Stimulated activated naive CD8-positive, alpha-beta T cell treated with anti-CD3 and anti-CD28 coated beads, Interleukin-15, amount 100 ng/mL, for 72 hours (primary cell): ENCODE measurements at regions not wholly inside any gene's neighbourhood (a gene's known extent, or its start where the extent isn't known, plus 50 kb on each side); places are given as distances from the start of the nearest gene placed in this dataset.

Experiments used
- ATAC-seq: fragments of 150-1000 bp; cut with Tn5 transposase; 2 replicates; pipeline ENCODE4 v1.10.0; 2021; ENCODE audit warnings: mild to moderate bottlenecking, moderate library complexity
- DNase-seq, 2 donors: peaks; one replicate each; pipeline ENCODE4 v3.0.0; 2021 to 2022
- H3K27ac Mint-ChIP-seq, 2 donors: one replicate each; pipeline ENCODE4 v1.8.0; 2022; ENCODE audit warnings: mild to moderate bottlenecking in 2 of 2, mixed read lengths in 2 of 2, moderate library complexity in 2 of 2
- H3K27me3 Mint-ChIP-seq: one replicate; pipeline ENCODE4 v1.8.0; 2022; ENCODE audit warnings: mixed read lengths
- H3K4me1 Mint-ChIP-seq: one replicate; pipeline ENCODE4 v1.8.0; 2022; ENCODE audit warnings: mild to moderate bottlenecking, mixed read lengths
- H3K4me3 Mint-ChIP-seq, 2 donors: one replicate each; pipeline ENCODE4 v1.8.0; 2022; ENCODE audit warnings: mild to moderate bottlenecking in 2 of 2, mixed read lengths in 2 of 2, moderate library complexity in 1 of 2
- H3K9me3 Mint-ChIP-seq, 2 donors: one replicate each; pipeline ENCODE4 v1.8.0; 2022; ENCODE audit warnings: mixed read lengths in 2 of 2

- peaks cover 3% of the 10 kb centered on the region for H3K27me3 Mint-ChIP-seq
- H3K27ac Mint-ChIP-seq = no peak overlapping the region
- ATAC-seq (no peak), DNase-seq (no peak)
- H3K9me3 Mint-ChIP-seq = peaks cover 12 to 20% of the 10 kb centered on the region in 2 donors
- no peak overlapping the region for H3K4me3 Mint-ChIP-seq
- peaks cover 6% of the 10 kb centered on the region for H3K4me1 Mint-ChIP-seq
Observed at GRCh38 chr2:138319616-138320015, 182.0 kb upstream of the SPOPL start.

DNA sequence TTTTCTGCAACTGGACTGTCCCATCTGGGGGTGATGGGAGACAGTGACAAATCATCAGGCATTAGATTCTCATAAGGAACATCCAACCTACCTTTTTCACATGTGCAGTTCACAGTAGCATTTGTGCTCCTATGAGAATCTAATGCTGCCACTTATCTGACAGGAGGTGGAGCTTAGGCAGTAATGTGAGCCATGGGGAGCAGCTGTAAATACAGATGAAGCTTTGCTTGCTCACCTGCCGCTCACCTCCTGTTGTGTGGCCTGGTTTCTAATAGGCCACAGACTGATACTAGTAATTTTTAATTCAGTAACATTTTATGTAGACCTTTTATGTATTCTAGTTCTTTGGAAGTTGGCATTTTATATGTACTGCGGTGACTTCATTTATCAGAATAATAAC, 180.1 kb upstream of the SPOPL start:
- Mint-ChIP-seq H3K4me3 (no peak overlapping the region), H3K9me3 (peaks cover 2% of the 10 kb centered on the region in 2 donors), H3K27me3 (peaks cover 9% of the 10 kb centered on the region), H3K4me1 (peaks cover 6% of the 10 kb centered on the region), H3K27ac (no peak overlapping the region)
- DNase-seq = no peak
- ATAC-seq = no peak

- Mint-ChIP-seq H3K4me1 (peaks cover 6% of the 10 kb centered on the region), H3K9me3 (no peaks in the 10 kb centered on the region), H3K4me3 (no peak overlapping the region), H3K27me3 (peaks cover 9% of the 10 kb centered on the region), H3K27ac (no peak overlapping the region)
- DNase-seq (no peak), ATAC-seq (peak; percentile 31)
Observed at GRCh38 chr2:138323382-138324067, 178.0 kb upstream of the SPOPL start.

DNA sequence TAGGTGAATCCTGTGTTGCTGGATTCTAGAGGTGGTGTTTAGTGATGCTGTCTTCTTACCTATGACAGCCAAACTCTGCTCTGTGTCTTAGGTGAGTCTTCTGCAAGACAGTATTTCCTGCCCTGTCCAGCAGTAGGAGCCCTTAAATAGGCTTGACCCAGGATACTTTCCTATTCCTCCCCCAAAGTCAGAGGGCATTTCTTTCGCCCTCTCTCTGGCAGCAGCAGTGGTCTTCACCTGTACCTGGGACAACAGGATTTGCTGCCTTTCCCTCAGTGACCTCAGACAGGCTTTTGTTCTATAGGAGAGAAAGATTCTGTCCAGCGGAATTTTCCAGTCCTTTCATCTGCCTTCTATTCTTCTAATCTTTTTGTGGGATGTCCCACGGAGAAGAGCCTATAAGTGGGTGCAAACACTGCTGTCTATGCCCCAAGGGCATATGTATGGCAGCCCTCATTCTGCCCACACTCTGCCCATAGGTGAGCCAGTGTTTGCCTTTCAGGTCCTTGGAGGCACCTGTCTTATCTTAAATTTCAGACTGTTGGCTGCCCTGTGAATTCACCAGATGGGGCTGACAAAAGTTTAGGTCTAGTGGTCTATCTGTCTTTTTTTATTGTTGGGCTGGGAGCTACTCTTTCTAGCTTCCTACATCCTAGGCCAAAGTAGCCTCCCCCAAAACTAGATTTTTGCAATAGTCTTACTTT, 177.3 kb upstream of the SPOPL start:
- ATAC-seq (peak; percentile 23), DNase-seq (no peak)
- peaks cover 6% of the 10 kb centered on the region for H3K4me1 Mint-ChIP-seq
- H3K9me3 Mint-ChIP-seq = no peaks in the 10 kb centered on the region
- no peak overlapping the region for H3K4me3 Mint-ChIP-seq
- no peak overlapping the region for H3K27ac Mint-ChIP-seq
- H3K27me3 Mint-ChIP-seq = peaks cover 9% of the 10 kb centered on the region

DNA sequence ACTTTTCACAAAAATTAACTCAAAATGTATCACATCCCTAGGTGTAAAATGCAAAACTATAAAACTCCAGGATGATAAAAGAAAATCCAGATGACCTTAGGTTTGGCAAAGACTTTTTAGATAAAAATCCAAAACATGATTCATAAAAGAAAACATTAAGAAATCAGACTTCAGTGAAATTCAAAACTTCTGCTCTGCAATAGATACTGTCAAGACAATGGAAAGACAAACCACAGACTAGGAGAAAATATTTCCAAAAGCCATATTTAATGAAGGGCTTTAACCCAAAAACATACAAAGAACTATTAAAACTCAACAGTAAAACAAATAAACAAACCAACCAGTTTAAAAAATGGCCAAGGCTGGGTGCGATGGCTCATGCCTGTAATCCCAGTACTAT, 173.6 kb upstream of the SPOPL start:
- peaks cover 6% of the 10 kb centered on the region for H3K4me1 Mint-ChIP-seq
- peaks cover 9% of the 10 kb centered on the region for H3K27me3 Mint-ChIP-seq
- no peak overlapping the region for H3K27ac Mint-ChIP-seq
- H3K9me3 Mint-ChIP-seq = no peaks in the 10 kb centered on the region
- ATAC-seq (no peak), DNase-seq (no peak)
- no peak overlapping the region for H3K4me3 Mint-ChIP-seq

DNA sequence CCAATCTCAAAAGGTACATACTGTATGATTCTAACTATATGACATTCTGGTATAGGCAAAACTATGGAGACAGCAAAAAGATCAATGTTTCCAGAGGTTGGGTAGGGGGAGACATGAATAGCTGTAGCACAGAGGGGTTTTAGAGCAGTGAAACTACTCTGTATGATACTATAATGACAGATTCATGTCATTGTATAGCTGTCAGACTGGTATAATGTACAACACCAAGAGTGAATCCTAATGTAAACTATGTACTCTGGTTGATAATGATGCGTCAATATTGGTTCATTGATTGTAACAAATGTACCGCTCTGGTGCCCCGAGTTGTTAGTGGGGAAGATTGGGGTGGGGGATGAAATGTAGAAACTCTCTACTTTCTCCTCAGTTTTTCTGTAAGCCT, 172.4 kb upstream of the SPOPL start:
- no peak for ATAC-seq
- Mint-ChIP-seq H3K27me3 (peaks cover 9% of the 10 kb centered on the region), H3K27ac (no peak overlapping the region), H3K4me3 (no peak overlapping the region), H3K4me1 (no peaks in the 10 kb centered on the region), H3K9me3 (no peaks in the 10 kb centered on the region)
- DNase-seq = no peak

DNA sequence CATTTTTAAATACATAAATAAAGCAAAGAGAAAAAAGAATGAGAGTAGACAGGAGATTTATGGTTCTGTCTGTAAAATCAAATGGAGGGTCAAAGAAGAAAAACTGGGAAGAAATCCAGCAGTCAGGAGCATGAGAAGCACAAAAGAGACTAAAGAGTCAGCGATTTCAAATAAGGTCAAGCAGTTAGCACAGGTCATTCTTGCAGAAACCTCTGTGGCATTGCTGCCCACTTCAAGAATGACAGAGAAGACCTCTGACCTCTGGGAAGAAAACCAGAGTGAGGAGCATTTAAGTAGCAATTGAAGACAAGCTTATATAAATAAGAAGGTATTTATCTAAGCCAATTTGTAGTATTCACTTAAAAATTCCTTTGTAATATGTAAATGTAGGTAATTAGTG, 172.0 kb upstream of the SPOPL start:
- H3K9me3 Mint-ChIP-seq = no peaks in the 10 kb centered on the region
- DNase-seq = no peak

DNA sequence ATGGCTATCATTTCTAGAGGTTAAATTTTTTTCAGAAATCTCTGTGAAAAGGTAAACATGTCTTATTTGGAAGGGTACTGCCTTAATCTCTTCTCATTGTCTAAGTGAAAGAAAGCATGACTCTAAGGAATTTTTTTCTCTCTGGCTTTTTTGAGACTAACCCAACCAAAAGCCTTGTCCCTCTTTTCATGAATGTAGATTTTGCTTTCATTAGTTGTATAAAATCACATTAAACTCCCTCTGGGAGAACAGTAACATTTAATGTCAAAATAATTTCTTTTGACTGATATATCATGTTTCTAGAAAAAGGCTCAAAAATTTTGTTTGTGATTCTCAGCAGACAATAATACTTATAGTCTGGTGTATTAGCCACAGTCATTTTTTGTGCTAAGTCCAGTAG, 168.4 kb upstream of the SPOPL start:
- Mint-ChIP-seq H3K4me3 (no peak overlapping the region), H3K9me3 (no peaks in the 10 kb centered on the region), H3K27me3 (no peaks in the 10 kb centered on the region), H3K27ac (no peak overlapping the region), H3K4me1 (no peaks in the 10 kb centered on the region)
- no peak for ATAC-seq
- no peak for DNase-seq

More for the DNA sequence above, 172.0 kb upstream of the SPOPL start:
- no peak overlapping the region for H3K4me3 Mint-ChIP-seq
- no peaks in the 10 kb centered on the region for H3K4me1 Mint-ChIP-seq
- ATAC-seq = no peak
- H3K27me3 Mint-ChIP-seq = peaks cover 6% of the 10 kb centered on the region
- H3K27ac Mint-ChIP-seq = no peak overlapping the region

- ATAC-seq (no peak), DNase-seq (no peak)
- H3K27me3 Mint-ChIP-seq = no peaks in the 10 kb centered on the region
- no peaks in the 10 kb centered on the region for H3K4me1 Mint-ChIP-seq
- no peak overlapping the region for H3K27ac Mint-ChIP-seq
- H3K9me3 Mint-ChIP-seq = no peaks in the 10 kb centered on the region
- no peak overlapping the region for H3K4me3 Mint-ChIP-seq
Observed at GRCh38 chr2:138333677-138334076, 167.9 kb upstream of the SPOPL start.

GRCh38 chr2:138334323-138334722, 167.2 kb upstream of the SPOPL start:
- H3K4me3 Mint-ChIP-seq = no peak overlapping the region
- no peaks in the 10 kb centered on the region for H3K4me1 Mint-ChIP-seq
- no peaks in the 10 kb centered on the region for H3K27me3 Mint-ChIP-seq
- H3K27ac Mint-ChIP-seq = no peak overlapping the region
- ATAC-seq = no peak
- H3K9me3 Mint-ChIP-seq = no peaks in the 10 kb centered on the region
- DNase-seq = no peak

DNA sequence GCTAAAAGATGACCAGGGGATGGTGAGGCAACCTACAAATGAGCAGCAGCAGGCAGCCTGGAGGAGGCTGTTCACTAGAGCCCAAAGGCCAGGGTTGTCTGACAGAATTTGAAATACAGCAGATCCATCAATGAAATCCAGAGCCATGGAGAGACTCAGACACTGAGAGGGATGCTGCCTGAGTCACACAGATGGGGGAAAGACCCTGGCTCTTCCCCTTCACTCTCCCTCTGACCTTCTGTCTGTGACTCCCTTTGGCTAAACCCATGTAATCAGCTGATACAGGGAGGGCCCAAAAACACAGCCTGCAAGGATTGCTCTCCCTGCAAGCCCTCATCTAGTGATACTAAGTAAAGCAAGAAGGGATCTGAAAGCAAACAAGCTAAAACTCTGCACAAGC, 166.5 kb upstream of the SPOPL start:
- no peak for DNase-seq
- Mint-ChIP-seq H3K27ac (no peak overlapping the region), H3K4me3 (no peak overlapping the region), H3K9me3 (no peaks in the 10 kb centered on the region), H3K27me3 (no peaks in the 10 kb centered on the region), H3K4me1 (no peaks in the 10 kb centered on the region)
- no peak for ATAC-seq

DNA sequence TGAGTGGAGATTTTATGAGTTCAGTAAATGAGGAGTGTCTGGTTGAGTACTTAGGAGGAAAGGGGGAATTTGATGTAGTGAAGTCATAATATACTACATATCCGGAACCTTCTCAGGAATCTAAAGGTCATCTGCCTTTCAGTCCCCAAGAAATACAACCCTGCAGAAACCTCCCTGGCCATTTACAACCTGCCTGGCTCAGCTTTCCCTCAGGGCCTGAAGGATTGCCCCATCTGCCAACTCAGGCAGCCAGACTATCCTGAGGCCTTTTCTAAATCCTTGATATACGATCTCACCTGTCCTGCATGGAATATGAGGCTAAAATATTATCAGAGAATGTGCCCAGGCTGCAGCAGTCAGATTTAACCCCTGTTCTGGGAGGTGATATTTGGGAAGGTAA, 165.4 kb upstream of the SPOPL start:
- DNase-seq (no peak), ATAC-seq (no peak)
- no peaks in the 10 kb centered on the region for H3K9me3 Mint-ChIP-seq
- H3K4me3 Mint-ChIP-seq = no peak overlapping the region
- H3K4me1 Mint-ChIP-seq = no peaks in the 10 kb centered on the region
- H3K27ac Mint-ChIP-seq = no peak overlapping the region
- no peaks in the 10 kb centered on the region for H3K27me3 Mint-ChIP-seq

DNA sequence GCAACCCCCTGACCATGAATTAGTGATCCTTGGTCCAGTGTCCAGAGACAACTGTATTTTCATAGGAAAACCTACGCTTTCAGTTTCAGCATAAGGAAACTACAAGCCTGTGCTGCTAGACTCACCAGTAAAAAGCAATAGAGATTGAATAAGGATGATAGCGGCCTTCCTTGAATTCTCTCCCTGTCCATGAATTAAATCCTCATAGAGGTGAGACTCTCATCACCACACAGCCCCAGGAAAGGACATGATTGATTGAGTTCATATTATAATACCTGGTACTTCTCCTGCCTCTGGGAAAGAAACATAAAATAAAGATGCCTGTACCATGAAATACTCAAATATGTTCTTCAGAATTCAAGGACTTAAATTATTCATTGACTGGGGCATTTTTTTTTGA, 146.3 kb upstream of the SPOPL start:
- Mint-ChIP-seq H3K9me3 (no peaks in the 10 kb centered on the region), H3K4me3 (no peak overlapping the region), H3K27me3 (peaks cover 15% of the 10 kb centered on the region), H3K27ac (no peak overlapping the region), H3K4me1 (no peaks in the 10 kb centered on the region)
- DNase-seq = no peak
- ATAC-seq = no peak

DNA sequence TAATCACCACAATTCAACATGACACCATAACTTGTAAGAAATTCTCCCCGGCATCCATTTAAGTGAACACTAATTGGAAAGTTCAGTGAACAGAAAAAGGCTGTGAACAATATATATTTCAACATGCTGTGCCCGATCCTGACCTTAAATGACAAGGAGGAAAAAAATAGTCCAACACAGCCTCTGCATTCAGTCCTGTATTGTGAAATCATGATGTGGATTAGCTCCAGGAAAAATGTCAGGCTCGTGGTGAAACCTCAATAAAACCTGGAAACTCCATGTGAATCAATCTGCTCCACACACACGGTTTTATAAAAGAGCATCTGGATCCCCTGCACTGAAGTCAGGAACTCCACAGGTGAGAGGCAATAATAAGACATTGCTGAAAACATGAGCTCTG, 145.4 kb upstream of the SPOPL start:
- no peak overlapping the region for H3K27ac Mint-ChIP-seq
- H3K4me3 Mint-ChIP-seq = no peak overlapping the region
- DNase-seq = no peak
- H3K27me3 Mint-ChIP-seq = peaks cover 15% of the 10 kb centered on the region
- no peaks in the 10 kb centered on the region for H3K4me1 Mint-ChIP-seq
- H3K9me3 Mint-ChIP-seq = peaks cover 0 to 1% of the 10 kb centered on the region in 2 donors
- no peak for ATAC-seq

DNA sequence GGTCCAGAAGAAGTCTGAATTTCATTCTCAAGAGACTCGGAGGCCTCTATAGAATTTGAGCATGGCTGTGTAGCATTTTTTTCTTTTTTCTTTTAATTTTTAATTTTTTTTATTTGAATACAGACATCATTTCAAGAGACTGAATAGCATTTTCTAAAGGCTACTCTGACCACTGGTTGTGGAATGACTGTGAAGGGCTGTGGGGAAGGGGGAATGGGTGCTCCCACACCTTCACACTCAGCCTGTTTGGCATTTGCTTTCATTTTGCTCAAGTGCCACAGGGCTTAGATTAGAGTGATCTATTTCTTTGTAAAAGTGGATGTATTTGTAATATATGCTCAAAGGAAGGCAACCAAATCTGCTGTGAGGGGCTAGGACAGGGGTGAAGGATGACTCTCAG, 142.0 kb upstream of the SPOPL start:
- H3K4me1 Mint-ChIP-seq = no peaks in the 10 kb centered on the region
- no peak overlapping the region for H3K27ac Mint-ChIP-seq
- no peaks in the 10 kb centered on the region for H3K27me3 Mint-ChIP-seq
- DNase-seq = no peak
- H3K4me3 Mint-ChIP-seq = no peak overlapping the region
- ATAC-seq = no peak
- peaks cover 0 to 9% of the 10 kb centered on the region in 2 donors for H3K9me3 Mint-ChIP-seq

DNA sequence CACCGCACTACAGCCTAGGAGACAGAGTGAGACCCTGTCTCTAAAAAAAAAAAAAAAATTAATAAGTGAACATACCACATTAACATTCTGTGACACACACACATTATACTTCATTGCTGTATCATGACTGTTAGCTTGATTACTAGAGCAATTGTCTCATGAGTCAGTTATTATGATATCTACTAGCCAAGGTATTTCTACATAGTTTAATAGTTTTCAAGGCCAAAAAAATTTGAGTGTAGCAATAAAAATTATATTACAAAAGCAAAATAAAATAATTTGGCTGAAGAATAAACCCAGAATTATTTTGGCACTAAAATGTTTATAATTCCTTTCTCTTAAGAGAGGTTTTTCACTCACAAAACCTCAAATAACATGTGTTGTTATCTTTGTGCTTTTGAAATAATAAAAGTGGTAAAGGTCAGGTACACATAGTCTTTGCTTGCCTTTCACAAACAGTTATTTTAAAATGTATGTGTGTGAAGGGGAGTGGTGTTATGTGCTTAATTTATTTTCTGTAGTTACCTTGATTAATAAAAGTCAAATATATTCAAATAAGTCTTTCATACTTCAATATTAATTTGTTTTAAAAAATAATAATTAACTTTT, 136.9 kb upstream of the SPOPL start:
- H3K27me3 Mint-ChIP-seq = no peaks in the 10 kb centered on the region
- H3K9me3 Mint-ChIP-seq = peaks cover 0 to 9% of the 10 kb centered on the region in 2 donors
- no peak for DNase-seq
- no peak for ATAC-seq
- H3K4me1 Mint-ChIP-seq = no peaks in the 10 kb centered on the region
- no peak overlapping the region for H3K4me3 Mint-ChIP-seq
- no peak overlapping the region for H3K27ac Mint-ChIP-seq
